H9 (cell line): ENCODE measurements at regions not wholly inside any gene's neighbourhood (a gene's known extent, or its start where the extent isn't known, plus 50 kb on each side); places are given as distances from the start of the nearest gene placed in this dataset.

Experiments
- DNase-seq: peaks from one replicate; pipeline ENCODE4 v3.0.0-alpha.2; 2017
- H2AFZ ChIP-seq: one replicate; pipeline ENCODE4 v1.6.1; 2013; ENCODE audit warnings: mild to moderate bottlenecking, low read length, control low read depth, moderate library complexity
- H2AK5ac ChIP-seq: 2 replicates; pipeline ENCODE4 v1.6.1; 2013; ENCODE audit warnings: low read length, control low read depth, mixed read lengths; ENCODE audit not compliant: insufficient read length
- H2BK120ac ChIP-seq: one replicate; pipeline ENCODE4 v1.6.1; 2013; ENCODE audit warnings: low read depth, mild to moderate bottlenecking, low read length, control low read depth, inconsistent platforms; ENCODE audit not compliant: poor library complexity, severe bottlenecking
- H2BK12ac ChIP-seq: 2 replicates; pipeline ENCODE4 v1.6.1; 2013; ENCODE audit warnings: low read length, control low read depth, mixed read lengths, low read depth; ENCODE audit not compliant: insufficient read length
- H2BK15ac ChIP-seq: 2 replicates; pipeline ENCODE4 v1.6.1; 2013; ENCODE audit warnings: low read depth, low read length, control low read depth
- H2BK20ac ChIP-seq: one replicate; pipeline ENCODE4 v1.6.1; 2013; ENCODE audit warnings: low read depth, mild to moderate bottlenecking, low read length, control low read depth, inconsistent platforms; ENCODE audit not compliant: poor library complexity, severe bottlenecking
- H2BK5ac ChIP-seq: 2 replicates; pipeline ENCODE4 v1.6.1; 2013; ENCODE audit warnings: low read length, control low read depth, mixed read lengths; ENCODE audit not compliant: insufficient read length
- H3K14ac ChIP-seq: 2 replicates; pipeline ENCODE4 v1.6.1; 2013; ENCODE audit warnings: low read length, control low read depth; ENCODE audit not compliant: insufficient read depth
- H3K18ac ChIP-seq: 2 replicates; pipeline ENCODE4 v1.6.1; 2013; ENCODE audit warnings: low read depth, mild to moderate bottlenecking, mixed read lengths, low read length, control low read depth; ENCODE audit not compliant: insufficient read length
- H3K23ac ChIP-seq: 2 replicates; pipeline ENCODE4 v1.6.1; 2013; ENCODE audit warnings: low read length, control low read depth, mixed read lengths, low read depth; ENCODE audit not compliant: insufficient read length
- H3K23me2 ChIP-seq: 2 replicates; pipeline ENCODE4 v1.6.1; 2013; ENCODE audit warnings: low read depth, mild to moderate bottlenecking, mixed read lengths, low read length, control low read depth; ENCODE audit not compliant: insufficient read length, poor library complexity, severe bottlenecking
- H3K27ac ChIP-seq: 2 replicates; pipeline ENCODE4 v1.5.1; 2013; ENCODE audit warnings: low read length, control low read depth, mixed read lengths, low read depth; ENCODE audit not compliant: insufficient read length
- H3K27me3 ChIP-seq: 2 replicates; pipeline ENCODE4 v1.6.1; 2013; ENCODE audit warnings: low read length, control low read depth, inconsistent platforms; ENCODE audit not compliant: insufficient read depth
- H3K4ac ChIP-seq: 2 replicates; pipeline ENCODE4 v1.6.1; 2013; ENCODE audit warnings: low read depth, mild to moderate bottlenecking, control low read depth, inconsistent platforms, low read length, moderate library complexity
- H3K4me1 ChIP-seq: 2 replicates; pipeline ENCODE4 v1.6.1; 2013; ENCODE audit warnings: low read length, control low read depth, inconsistent platforms; ENCODE audit not compliant: insufficient read depth
- H3K4me2 ChIP-seq: 2 replicates; pipeline ENCODE4 v1.6.1; 2013; ENCODE audit warnings: low read length, control low read depth, mixed read lengths; ENCODE audit not compliant: insufficient read length, insufficient read depth
- H3K56ac ChIP-seq: 2 replicates; pipeline ENCODE4 v1.6.1; 2013; ENCODE audit warnings: low read depth, mild to moderate bottlenecking, mixed read lengths, low read length, control low read depth; ENCODE audit not compliant: insufficient read length
- H3K79me1 ChIP-seq: 2 replicates; pipeline ENCODE4 v1.6.1; 2013; ENCODE audit warnings: low read depth, mild to moderate bottlenecking, moderate library complexity, low read length, control low read depth, inconsistent platforms; ENCODE audit not compliant: insufficient read depth, poor library complexity, severe bottlenecking
- H3K79me2 ChIP-seq: 2 replicates; pipeline ENCODE4 v1.6.1; 2013; ENCODE audit warnings: low read length, control low read depth, inconsistent platforms; ENCODE audit not compliant: insufficient read depth
- H3K9ac ChIP-seq: 2 replicates; pipeline ENCODE4 v1.6.1; 2013; ENCODE audit warnings: low read length, control low read depth, mixed read lengths; ENCODE audit not compliant: insufficient read length; ENCODE audit errors: extremely low read depth
- H3K9me3 ChIP-seq: one replicate; pipeline ENCODE4 v1.6.1; 2013; ENCODE audit warnings: low read depth, low read length, inconsistent platforms; ENCODE audit not compliant: control insufficient read depth
- H3T11ph ChIP-seq: one replicate; pipeline ENCODE4 v1.6.1; 2013; ENCODE audit warnings: mild to moderate bottlenecking, low read length, control low read depth, inconsistent platforms
- H4K20me1 ChIP-seq: one replicate; pipeline ENCODE4 v1.6.1; 2013; ENCODE audit not compliant: control insufficient read depth, insufficient read length, insufficient read depth
- H4K5ac ChIP-seq: 2 replicates; pipeline ENCODE4 v1.6.1; 2013; ENCODE audit warnings: low read depth, mild to moderate bottlenecking, mixed read lengths, low read length, control low read depth; ENCODE audit not compliant: insufficient read length
- H4K8ac ChIP-seq: replicated peaks from 2 replicates; pipeline ENCODE4 v1.6.1; 2013; ENCODE audit warnings: low read length, control low read depth, mixed read lengths, low read depth; ENCODE audit not compliant: insufficient read length
- H4K91ac ChIP-seq: 2 replicates; pipeline ENCODE4 v1.6.1; 2013; ENCODE audit warnings: low read depth, mild to moderate bottlenecking, moderate library complexity, mixed read lengths, low read length, control low read depth; ENCODE audit not compliant: insufficient read length
- H3K27ac Mint-ChIP-seq, 3 experiments: 2 replicates in 2 of 3; 3 replicates in 1 of 3; pipeline ENCODE4 v1.8.0; 2020 to 2021; ENCODE audit warnings: mixed read lengths in 3 of 3, mild to moderate bottlenecking in 1 of 3, moderate library complexity in 1 of 3
- H3K27me3 Mint-ChIP-seq: 2 replicates; pipeline ENCODE4 v1.8.0; 2021; ENCODE audit warnings: low read depth, mild to moderate bottlenecking, moderate library complexity, mixed read lengths
- H3K36me3 Mint-ChIP-seq, 3 experiments: 2 replicates in 2 of 3; 3 replicates in 1 of 3; pipeline ENCODE4 v1.8.0; 2020 to 2021; ENCODE audit warnings: low read depth in 3 of 3, mixed read lengths in 3 of 3; ENCODE audit not compliant: insufficient read depth in 1 of 3
- H3K4me1 Mint-ChIP-seq, 2 experiments: 2 replicates each; pipeline ENCODE4 v1.8.0; 2020; ENCODE audit warnings: mixed read lengths in 2 of 2
- H3K4me3 Mint-ChIP-seq, 2 experiments: 2 replicates in 1 of 2; 3 replicates in 1 of 2; pipeline ENCODE4 v1.8.0; 2020 to 2021; ENCODE audit warnings: mild to moderate bottlenecking in 2 of 2, mixed read lengths in 2 of 2, moderate library complexity in 1 of 2
- H3K9me3 Mint-ChIP-seq, 2 experiments: 2 replicates in 1 of 2; 3 replicates in 1 of 2; pipeline ENCODE4 v1.8.0; 2020; ENCODE audit warnings: mild to moderate bottlenecking in 2 of 2, mixed read lengths in 2 of 2, moderate library complexity in 1 of 2
- TF ChIP-seq, protein P1 (sequence below): fragments of 200-600 bp; sonication (generic); conservative IDR thresholded peaks from 3 replicates; pipeline ENCODE4 v1.8.0; 2021; ENCODE audit warnings: antibody characterized with exemption, mild to moderate bottlenecking

DNA sequence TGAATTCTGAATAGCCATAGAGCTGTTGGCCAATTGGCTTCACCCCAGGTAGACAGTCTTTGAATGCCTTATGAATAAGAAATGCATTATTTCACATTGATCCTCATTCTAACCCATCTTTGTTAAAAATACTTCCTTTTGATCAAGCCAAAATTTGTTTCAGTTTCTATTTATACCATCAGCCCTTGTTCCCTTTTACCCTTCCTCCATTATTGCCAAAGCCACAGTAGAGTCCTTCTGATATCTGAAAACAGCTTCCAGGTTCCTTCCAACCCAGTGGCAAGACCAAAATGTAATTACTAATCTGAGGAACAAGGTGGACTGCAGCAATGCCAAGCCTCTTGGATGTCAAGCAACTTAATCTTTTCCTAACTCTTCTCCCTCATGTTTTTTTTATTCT, 458.8 kb downstream of the BUD13 start:
- H3K4me1 Mint-ChIP-seq, result peaks cover 24 to 31% of the 10 kb centered on the region in 2 experiments
- H3K18ac ChIP-seq, result no peak overlapping the region
- H2BK15ac ChIP-seq, result no peak overlapping the region
- H3K79me2 ChIP-seq, result no peaks in the 10 kb centered on the region
- no peaks in the 10 kb centered on the region for H3K9me3 Mint-ChIP-seq
- TF ChIP-seq, protein P1, sequence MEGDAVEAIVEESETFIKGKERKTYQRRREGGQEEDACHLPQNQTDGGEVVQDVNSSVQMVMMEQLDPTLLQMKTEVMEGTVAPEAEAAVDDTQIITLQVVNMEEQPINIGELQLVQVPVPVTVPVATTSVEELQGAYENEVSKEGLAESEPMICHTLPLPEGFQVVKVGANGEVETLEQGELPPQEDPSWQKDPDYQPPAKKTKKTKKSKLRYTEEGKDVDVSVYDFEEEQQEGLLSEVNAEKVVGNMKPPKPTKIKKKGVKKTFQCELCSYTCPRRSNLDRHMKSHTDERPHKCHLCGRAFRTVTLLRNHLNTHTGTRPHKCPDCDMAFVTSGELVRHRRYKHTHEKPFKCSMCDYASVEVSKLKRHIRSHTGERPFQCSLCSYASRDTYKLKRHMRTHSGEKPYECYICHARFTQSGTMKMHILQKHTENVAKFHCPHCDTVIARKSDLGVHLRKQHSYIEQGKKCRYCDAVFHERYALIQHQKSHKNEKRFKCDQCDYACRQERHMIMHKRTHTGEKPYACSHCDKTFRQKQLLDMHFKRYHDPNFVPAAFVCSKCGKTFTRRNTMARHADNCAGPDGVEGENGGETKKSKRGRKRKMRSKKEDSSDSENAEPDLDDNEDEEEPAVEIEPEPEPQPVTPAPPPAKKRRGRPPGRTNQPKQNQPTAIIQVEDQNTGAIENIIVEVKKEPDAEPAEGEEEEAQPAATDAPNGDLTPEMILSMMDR, result no peak
- H4K8ac ChIP-seq, result no peak overlapping the region
- H2BK20ac ChIP-seq, result no peak overlapping the region
- no peak overlapping the region for H3K56ac ChIP-seq
- no peak overlapping the region for H3K4me2 ChIP-seq
- H3K27me3 ChIP-seq, result no peaks in the 10 kb centered on the region
- H3K27ac Mint-ChIP-seq, result no peak overlapping the region
- no peaks in the 10 kb centered on the region for H3K23me2 ChIP-seq
- H3K23ac ChIP-seq, result no peak overlapping the region
- no peak for DNase-seq
- no peaks in the 10 kb centered on the region for H3K4me1 ChIP-seq
- H3T11ph ChIP-seq, result no peak overlapping the region
- no peak overlapping the region for H2BK5ac ChIP-seq
- no peak overlapping the region for H3K14ac ChIP-seq
- H3K27me3 Mint-ChIP-seq, result no peaks in the 10 kb centered on the region
- H2BK12ac ChIP-seq, result no peak overlapping the region
- H3K4ac ChIP-seq, result no peak overlapping the region
- no peaks in the 10 kb centered on the region for H3K36me3 Mint-ChIP-seq
- no peak overlapping the region for H2AFZ ChIP-seq
- H2BK120ac ChIP-seq, result no peak overlapping the region
- H4K20me1 ChIP-seq, result no peaks in the 10 kb centered on the region
- H3K79me1 ChIP-seq, result no peaks in the 10 kb centered on the region
- no peak overlapping the region for H3K4me3 Mint-ChIP-seq
- H3K27ac ChIP-seq, result no peak overlapping the region
- H4K5ac ChIP-seq, result no peak overlapping the region
- H3K9me3 ChIP-seq, result no peaks in the 10 kb centered on the region
- no peak overlapping the region for H4K91ac ChIP-seq
- H3K9ac ChIP-seq, result no peak overlapping the region
- H2AK5ac ChIP-seq, result no peak overlapping the region
